GM12892 (cell line): ENCODE measurements at regions not wholly inside any gene's neighbourhood (a gene's known extent, or its start where the extent isn't known, plus 50 kb on each side); places are given as distances from the start of the nearest gene placed in this dataset.

Experiments
- POLR2A ChIP-seq: IDR thresholded peaks from 2 replicates; pipeline ENCODE4 v1.6.1; 2011; ENCODE audit warnings: low read depth, low read length, control low read depth
- TAF1 ChIP-seq: IDR thresholded peaks from 2 replicates; pipeline ENCODE4 v1.6.1; 2011; ENCODE audit warnings: low read depth, mild to moderate bottlenecking, control low read depth, low read length, borderline replicate concordance

- TF ChIP-seq TAF1 (no peak), POLR2A (no peak)
Observed at GRCh38 chr3:20462226-20462625, 276.2 kb upstream of the SGO1 start.
